Gastroesophageal sphincter (tissue), 3 donors: ENCODE measurements at regions not wholly inside any gene's neighbourhood (a gene's known extent, or its start where the extent isn't known, plus 50 kb on each side); places are given as distances from the start of the nearest gene placed in this dataset.

ENCODE experiments used
- EP300 ChIP-seq: sonication (generic); formaldehyde crosslinking; IDR thresholded peaks from one replicate; pipeline ENCODE4 v1.6.1; 2017; ENCODE audit warnings: antibody characterized with exemption, mild to moderate bottlenecking
- POLR2AphosphoS5 ChIP-seq: sonication (generic); formaldehyde crosslinking; IDR thresholded peaks from one replicate; pipeline ENCODE4 v1.6.1; 2017; ENCODE audit warnings: antibody characterized with exemption
- TF ChIP-seq, protein P1 (sequence below), 4 experiments: fragments of 200-600 bp in 2 of 4; fragments of 450-650 bp in 2 of 4; sonication (generic) in 1 of 4; IDR thresholded peaks; one replicate each; pipeline ENCODE4 v1.5.1; 2017 to 2019; ENCODE audit warnings: antibody characterized with exemption in 4 of 4, mild to moderate bottlenecking in 2 of 4, moderate library complexity in 2 of 4

DNA sequence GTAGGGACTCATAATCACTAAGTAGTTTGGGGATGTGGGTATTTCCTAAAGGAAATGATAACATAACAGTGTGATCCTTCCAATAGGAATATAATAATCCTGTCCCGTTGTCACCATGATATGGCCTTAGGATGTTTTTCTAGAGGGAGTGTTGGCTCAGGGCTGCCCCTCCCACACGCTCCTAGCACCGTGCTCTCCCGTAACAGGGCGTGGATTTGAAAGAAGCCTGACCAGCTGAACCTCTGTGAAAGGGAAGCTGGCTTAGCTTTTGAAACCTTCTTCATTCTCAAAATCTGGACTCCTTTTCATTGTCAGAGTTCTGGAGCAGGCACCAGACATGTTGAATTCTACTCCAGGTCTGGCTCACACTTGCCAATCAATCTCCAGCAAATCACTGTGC lies 103.4 kb upstream of the SASH1 start:
- TF ChIP-seq EP300 (no peak), POLR2AphosphoS5 (no peak)
- TF ChIP-seq, protein P1, sequence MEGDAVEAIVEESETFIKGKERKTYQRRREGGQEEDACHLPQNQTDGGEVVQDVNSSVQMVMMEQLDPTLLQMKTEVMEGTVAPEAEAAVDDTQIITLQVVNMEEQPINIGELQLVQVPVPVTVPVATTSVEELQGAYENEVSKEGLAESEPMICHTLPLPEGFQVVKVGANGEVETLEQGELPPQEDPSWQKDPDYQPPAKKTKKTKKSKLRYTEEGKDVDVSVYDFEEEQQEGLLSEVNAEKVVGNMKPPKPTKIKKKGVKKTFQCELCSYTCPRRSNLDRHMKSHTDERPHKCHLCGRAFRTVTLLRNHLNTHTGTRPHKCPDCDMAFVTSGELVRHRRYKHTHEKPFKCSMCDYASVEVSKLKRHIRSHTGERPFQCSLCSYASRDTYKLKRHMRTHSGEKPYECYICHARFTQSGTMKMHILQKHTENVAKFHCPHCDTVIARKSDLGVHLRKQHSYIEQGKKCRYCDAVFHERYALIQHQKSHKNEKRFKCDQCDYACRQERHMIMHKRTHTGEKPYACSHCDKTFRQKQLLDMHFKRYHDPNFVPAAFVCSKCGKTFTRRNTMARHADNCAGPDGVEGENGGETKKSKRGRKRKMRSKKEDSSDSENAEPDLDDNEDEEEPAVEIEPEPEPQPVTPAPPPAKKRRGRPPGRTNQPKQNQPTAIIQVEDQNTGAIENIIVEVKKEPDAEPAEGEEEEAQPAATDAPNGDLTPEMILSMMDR (IDR thresholded peaks at IDR 0.05): no peak
